ENCODE measurements at regions not wholly inside any gene's neighbourhood (a gene's known extent, or its start where the extent isn't known, plus 50 kb on each side); places are given as distances from the start of the nearest gene placed in this dataset.

DNA sequence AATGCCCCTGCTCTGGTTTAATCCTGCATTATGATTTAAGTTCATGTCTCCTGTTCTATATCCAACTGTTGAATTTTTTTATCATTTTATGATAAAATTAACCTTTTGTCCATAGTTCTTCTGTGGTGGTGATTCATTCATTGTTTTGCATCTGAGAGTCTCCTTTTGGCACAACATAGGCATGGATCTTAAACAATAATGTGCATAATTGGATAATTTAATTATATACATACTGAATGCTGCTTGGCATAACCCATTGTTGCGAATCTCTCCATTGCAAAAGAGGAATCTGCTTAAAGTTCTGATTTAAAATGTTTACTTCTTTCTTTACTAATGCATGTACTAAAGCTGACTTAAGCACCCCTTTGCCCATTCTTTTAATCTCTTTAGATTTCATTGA lies 2788.4 kb downstream of the PCDH9 start:
- TF ChIP-seq ZFX (CRISPR knock-in tag; IDR thresholded peaks at IDR 0.05; ENCODE audit: low read depth), result no peak
- TF ChIP-seq KLF13 (CRISPR knock-in tag; IDR thresholded peaks at IDR 0.05), result no peak
- TF ChIP-seq, protein P1, sequence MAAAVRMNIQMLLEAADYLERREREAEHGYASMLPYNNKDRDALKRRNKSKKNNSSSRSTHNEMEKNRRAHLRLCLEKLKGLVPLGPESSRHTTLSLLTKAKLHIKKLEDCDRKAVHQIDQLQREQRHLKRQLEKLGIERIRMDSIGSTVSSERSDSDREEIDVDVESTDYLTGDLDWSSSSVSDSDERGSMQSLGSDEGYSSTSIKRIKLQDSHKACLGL (CRISPR knock-in tag; IDR thresholded peaks at IDR 0.05), result no peak
- TF ChIP-seq PHF20 (CRISPR knock-in tag; IDR thresholded peaks at IDR 0.05), result no peak
- TF ChIP-seq, protein P2, sequence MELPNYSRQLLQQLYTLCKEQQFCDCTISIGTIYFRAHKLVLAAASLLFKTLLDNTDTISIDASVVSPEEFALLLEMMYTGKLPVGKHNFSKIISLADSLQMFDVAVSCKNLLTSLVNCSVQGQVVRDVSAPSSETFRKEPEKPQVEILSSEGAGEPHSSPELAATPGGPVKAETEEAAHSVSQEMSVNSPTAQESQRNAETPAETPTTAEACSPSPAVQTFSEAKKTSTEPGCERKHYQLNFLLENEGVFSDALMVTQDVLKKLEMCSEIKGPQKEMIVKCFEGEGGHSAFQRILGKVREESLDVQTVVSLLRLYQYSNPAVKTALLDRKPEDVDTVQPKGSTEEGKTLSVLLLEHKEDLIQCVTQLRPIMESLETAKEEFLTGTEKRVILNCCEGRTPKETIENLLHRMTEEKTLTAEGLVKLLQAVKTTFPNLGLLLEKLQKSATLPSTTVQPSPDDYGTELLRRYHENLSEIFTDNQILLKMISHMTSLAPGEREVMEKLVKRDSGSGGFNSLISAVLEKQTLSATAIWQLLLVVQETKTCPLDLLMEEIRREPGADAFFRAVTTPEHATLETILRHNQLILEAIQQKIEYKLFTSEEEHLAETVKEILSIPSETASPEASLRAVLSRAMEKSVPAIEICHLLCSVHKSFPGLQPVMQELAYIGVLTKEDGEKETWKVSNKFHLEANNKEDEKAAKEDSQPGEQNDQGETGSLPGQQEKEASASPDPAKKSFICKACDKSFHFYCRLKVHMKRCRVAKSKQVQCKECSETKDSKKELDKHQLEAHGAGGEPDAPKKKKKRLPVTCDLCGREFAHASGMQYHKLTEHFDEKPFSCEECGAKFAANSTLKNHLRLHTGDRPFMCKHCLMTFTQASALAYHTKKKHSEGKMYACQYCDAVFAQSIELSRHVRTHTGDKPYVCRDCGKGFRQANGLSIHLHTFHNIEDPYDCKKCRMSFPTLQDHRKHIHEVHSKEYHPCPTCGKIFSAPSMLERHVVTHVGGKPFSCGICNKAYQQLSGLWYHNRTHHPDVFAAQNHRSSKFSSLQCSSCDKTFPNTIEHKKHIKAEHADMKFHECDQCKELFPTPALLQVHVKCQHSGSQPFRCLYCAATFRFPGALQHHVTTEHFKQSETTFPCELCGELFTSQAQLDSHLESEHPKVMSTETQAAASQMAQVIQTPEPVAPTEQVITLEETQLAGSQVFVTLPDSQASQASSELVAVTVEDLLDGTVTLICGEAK (IDR thresholded peaks at IDR 0.05), result no peak
- TF ChIP-seq, protein P2 (CRISPR knock-in tag; IDR thresholded peaks at IDR 0.05), result no peak
- TF ChIP-seq, protein P3, sequence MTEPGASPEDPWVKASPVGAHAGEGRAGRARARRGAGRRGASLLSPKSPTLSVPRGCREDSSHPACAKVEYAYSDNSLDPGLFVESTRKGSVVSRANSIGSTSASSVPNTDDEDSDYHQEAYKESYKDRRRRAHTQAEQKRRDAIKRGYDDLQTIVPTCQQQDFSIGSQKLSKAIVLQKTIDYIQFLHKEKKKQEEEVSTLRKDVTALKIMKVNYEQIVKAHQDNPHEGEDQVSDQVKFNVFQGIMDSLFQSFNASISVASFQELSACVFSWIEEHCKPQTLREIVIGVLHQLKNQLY (CRISPR knock-in tag; IDR thresholded peaks at IDR 0.05), result no peak
- TF ChIP-seq, protein P4, sequence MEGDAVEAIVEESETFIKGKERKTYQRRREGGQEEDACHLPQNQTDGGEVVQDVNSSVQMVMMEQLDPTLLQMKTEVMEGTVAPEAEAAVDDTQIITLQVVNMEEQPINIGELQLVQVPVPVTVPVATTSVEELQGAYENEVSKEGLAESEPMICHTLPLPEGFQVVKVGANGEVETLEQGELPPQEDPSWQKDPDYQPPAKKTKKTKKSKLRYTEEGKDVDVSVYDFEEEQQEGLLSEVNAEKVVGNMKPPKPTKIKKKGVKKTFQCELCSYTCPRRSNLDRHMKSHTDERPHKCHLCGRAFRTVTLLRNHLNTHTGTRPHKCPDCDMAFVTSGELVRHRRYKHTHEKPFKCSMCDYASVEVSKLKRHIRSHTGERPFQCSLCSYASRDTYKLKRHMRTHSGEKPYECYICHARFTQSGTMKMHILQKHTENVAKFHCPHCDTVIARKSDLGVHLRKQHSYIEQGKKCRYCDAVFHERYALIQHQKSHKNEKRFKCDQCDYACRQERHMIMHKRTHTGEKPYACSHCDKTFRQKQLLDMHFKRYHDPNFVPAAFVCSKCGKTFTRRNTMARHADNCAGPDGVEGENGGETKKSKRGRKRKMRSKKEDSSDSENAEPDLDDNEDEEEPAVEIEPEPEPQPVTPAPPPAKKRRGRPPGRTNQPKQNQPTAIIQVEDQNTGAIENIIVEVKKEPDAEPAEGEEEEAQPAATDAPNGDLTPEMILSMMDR (CRISPR knock-in tag; IDR thresholded peaks at IDR 0.05), result no peak
- TF ChIP-seq NR2F6 (IDR thresholded peaks at IDR 0.05), result no peak
- no peak for TF ChIP-seq NR2F6 (CRISPR knock-in tag; IDR thresholded peaks at IDR 0.05)
- no peak for TF ChIP-seq POLR2A (IDR thresholded peaks at IDR 0.05; ENCODE audit: insufficient read depth in 1 of 2, low read depth in 2 of 2, low read length in 2 of 2)
- no peak for TF ChIP-seq SALL2 (CRISPR knock-in tag; IDR thresholded peaks at IDR 0.05)
- no peak for TF ChIP-seq EP300 (IDR thresholded peaks at IDR 0.05; ENCODE audit: low read depth in 2 of 2, low read length in 2 of 2)
- no peak for TF ChIP-seq EP300 (CRISPR knock-in tag; IDR thresholded peaks at IDR 0.05; ENCODE audit: borderline replicate concordance)
